K562 (cell line): ENCODE measurements at regions not wholly inside any gene's neighbourhood (a gene's known extent, or its start where the extent isn't known, plus 50 kb on each side); places are given as distances from the start of the nearest gene placed in this dataset.

ENCODE experiments used
- CCNT2 ChIP-seq: IDR thresholded peaks from 2 replicates; pipeline ENCODE4 v1.6.1; 2011; ENCODE audit warnings: borderline replicate concordance, low read depth, mild to moderate bottlenecking, moderate library complexity, mixed read lengths, low read length; ENCODE audit not compliant: insufficient read length; ENCODE audit errors: extremely low read depth
- CEBPG ChIP-seq, 3 experiments: fragments of 200-800 bp in 1 of 3; sonication (Bioruptor generic) in 1 of 3; sonication (generic) in 1 of 3; formaldehyde crosslinking in 1 of 3; IDR thresholded peaks in 2 of 3; conservative IDR thresholded peaks in 1 of 3; 2 replicates each; pipeline versions ENCODE4 v1.6.1 to v1.8.0; 2016 to 2022; ENCODE audit warnings: missing compliant biosample characterization in 2 of 3, missing genetic modification characterization in 2 of 3, mild to moderate bottlenecking in 1 of 3, missing genetic modification reagents in 1 of 3
- CTCF ChIP-seq, 3 experiments: IDR thresholded peaks in 2 of 3; conservative IDR thresholded peaks in 1 of 3; 2 replicates each; pipeline ENCODE4 v1.5.1; 2011 to 2012; ENCODE audit warnings: low read length in 3 of 3, mild to moderate bottlenecking in 3 of 3, control low read depth in 2 of 3, improper control_type of control experiment in 1 of 3, inconsistent platforms in 1 of 3, low read depth in 1 of 3, mixed read lengths in 1 of 3, moderate library complexity in 1 of 3; ENCODE audit not compliant: insufficient read depth in 2 of 3
- EZH2 ChIP-seq: IDR thresholded peaks from 2 replicates; pipeline ENCODE4 v1.6.1; 2012; ENCODE audit warnings: low read depth, mild to moderate bottlenecking, inconsistent platforms, low read length, borderline replicate concordance
- HCFC1 ChIP-seq: IDR thresholded peaks from 2 replicates; pipeline ENCODE4 v1.6.1; 2012; ENCODE audit warnings: low read depth, low read length, improper control_type of control experiment
- NFE2L1 ChIP-seq: fragments of 450-650 bp; IDR thresholded peaks from 2 replicates; pipeline ENCODE4 v1.6.1; 2016; ENCODE audit warnings: missing genetic modification characterization, low read depth, mild to moderate bottlenecking, missing compliant biosample characterization, moderate library complexity, borderline replicate concordance
- POLR2A ChIP-seq: fragments of 450-650 bp; conservative IDR thresholded peaks from 2 replicates; pipeline ENCODE4 v1.6.1; 2016
- RBBP5 ChIP-seq: fragments of 200-600 bp; sonication (generic); IDR thresholded peaks from 2 replicates; pipeline ENCODE4 v1.6.1; 2012; ENCODE audit warnings: borderline replicate concordance, mild to moderate bottlenecking, low read length, control low read depth, inconsistent platforms; ENCODE audit not compliant: insufficient read depth, poor library complexity, severe bottlenecking
- ZNF24 ChIP-seq: fragments of 450-650 bp; IDR thresholded peaks from 2 replicates; pipeline ENCODE4 v1.6.1; 2016
- ZZZ3 ChIP-seq: fragments of 450-650 bp; IDR thresholded peaks from 2 replicates; pipeline ENCODE4 v1.6.1; 2016; ENCODE audit warnings: antibody characterized with exemption, mild to moderate bottlenecking, moderate library complexity

- no peak for TF ChIP-seq RBBP5
- TF ChIP-seq NFE2L1 = no peak
- TF ChIP-seq CTCF (IDR thresholded peaks at IDR 0.05 in 2 of 3, conservative IDR thresholded peaks at IDR 0.05 in 1 of 3; ENCODE audit: insufficient read depth in 2 of 3, low read depth in 1 of 3, low read length in 3 of 3) = no peak
- no peak for TF ChIP-seq HCFC1
- no peak for TF ChIP-seq ZNF24
- no peak for TF ChIP-seq POLR2A
- no peak for TF ChIP-seq CCNT2
- TF ChIP-seq ZZZ3 = no peak
- TF ChIP-seq CEBPG (CRISPR knock-in tag; IDR thresholded peaks at IDR 0.05) = no peak
- TF ChIP-seq CEBPG (tag; conservative IDR thresholded peaks at IDR 0.05 in 1 of 2, IDR thresholded peaks at IDR 0.05 in 1 of 2) = no peak
- no peak for TF ChIP-seq EZH2
These were observed 204.4 kb upstream of the HS3ST3A1 start for GRCh38 chr17:13806092-13806491.
